GM19438 (cell line): ENCODE measurements at regions not wholly inside any gene's neighbourhood (a gene's known extent, or its start where the extent isn't known, plus 50 kb on each side); places are given as distances from the start of the nearest gene placed in this dataset.
"Not testable (repeated sequence)": the region's sequence is repeated elsewhere in the genome, so short reads cannot be mapped to it uniquely, and the experiment has no call there.

Source experiments
- ATAC-seq: cut with Tn5 transposase; IDR thresholded peaks from one replicate; pipeline ENCODE4 v1.9.1; 2021; ENCODE audit warnings: low read depth; ENCODE audit not compliant: unreplicated experiment

DNA sequence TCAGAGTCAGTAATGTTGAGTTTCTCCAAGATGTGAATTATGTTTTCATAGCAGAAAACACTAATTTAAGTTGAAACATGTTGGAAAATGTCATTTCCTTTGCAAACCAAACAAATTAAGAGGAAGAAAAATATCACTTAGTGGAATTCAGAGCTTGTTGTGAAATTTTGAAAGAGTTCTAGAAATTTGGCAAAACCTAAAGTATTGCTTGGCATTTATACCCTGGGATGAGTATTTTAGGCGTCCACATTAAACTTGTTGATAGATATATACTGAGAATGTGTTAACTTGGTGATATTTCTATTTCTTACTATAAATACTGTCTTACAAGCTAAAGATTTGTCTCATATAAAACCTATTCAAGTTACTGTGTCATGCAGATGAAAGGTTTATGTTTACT is 335.2 kb downstream of the NSUN3 start:
- ATAC-seq = no peak

GRCh38 chr3:94401466-94401865 is 338.6 kb downstream of the NSUN3 start:
- no peak for ATAC-seq

DNA sequence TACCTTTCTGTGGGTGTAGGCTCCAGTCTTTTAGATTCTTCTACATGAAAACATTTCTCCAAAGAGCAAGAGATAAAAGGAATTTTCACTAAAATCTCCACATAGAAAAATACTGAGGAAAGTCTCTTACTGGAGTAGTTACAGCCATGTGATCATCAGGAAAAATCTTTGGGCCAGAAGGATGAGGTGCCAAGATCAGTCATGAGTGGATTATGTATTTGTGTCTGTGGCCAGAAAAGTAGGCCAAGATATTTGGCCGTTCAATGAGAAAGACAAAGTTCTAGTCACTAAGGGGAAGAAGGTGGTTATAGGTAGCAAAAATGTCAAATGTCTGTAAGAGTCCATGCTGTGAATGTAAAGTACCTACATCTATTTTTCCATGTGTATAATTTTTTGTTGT is 339.3 kb downstream of the NSUN3 start:
- ATAC-seq = no peak

DNA sequence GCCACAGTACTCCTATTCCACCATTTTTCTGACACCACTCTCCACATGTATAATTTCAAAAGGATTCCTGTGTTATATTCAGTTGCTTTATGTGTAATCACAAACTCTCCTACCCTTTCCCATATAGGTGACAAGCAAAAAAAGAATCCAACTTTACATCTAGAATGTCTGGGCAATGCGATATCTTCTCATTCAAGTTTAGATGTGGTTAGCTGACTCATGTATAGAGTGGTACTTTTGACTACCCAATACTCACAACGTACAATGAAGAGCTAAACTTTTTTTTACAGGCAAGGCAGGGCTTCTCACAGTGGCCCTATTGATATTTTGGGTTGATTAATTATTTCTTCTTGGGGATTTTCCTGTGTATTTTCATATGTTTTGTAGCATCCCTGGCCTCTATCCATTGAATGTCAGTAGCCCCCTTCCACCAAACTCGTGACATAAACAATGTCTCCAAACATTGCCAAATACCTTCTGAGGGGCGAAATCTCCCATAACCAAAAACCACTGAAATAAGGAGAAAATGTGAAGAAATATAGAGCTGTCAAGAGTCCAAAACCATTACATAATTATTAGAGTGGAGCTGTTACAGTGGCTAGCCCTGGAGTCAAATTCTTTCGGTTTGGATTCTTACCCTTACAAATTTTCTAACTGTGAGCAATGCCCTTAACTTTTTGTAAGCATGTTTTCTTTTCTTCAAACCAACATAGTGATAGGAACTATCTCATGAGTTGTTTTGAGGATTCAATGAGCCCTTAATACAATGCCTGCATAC is 342.6 kb downstream of the NSUN3 start:
- ATAC-seq = no peak

DNA sequence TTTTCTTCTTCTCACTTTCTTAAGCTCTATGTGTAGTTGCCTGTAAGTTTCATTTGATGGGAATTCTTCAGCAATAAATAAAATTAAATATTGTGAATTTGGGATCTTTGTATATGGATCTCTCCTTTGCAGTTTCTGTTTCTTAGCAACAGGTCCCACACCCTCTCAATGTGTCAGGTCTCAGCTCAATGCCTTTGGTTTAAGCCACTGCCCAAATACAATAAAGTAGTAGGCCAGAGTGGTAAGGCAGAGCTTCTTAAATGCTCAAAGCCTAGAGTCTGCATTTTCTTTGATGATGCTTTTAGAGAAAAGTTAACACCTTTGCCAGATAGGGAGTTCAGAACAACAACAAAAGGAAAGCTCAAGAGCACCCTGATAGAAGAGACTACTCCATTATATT is 343.7 kb downstream of the NSUN3 start:
- ATAC-seq = no peak

GRCh38 chr3:94412936-94413335 is 350.1 kb downstream of the NSUN3 start:
- ATAC-seq = not testable (repeated sequence)

GRCh38 chr3:94413336-94414108 is 350.7 kb downstream of the NSUN3 start:
- no peak for ATAC-seq

GRCh38 chr3:94414418-94414817 is 351.6 kb downstream of the NSUN3 start:
- no peak for ATAC-seq

- no peak for ATAC-seq
These were observed 353.9 kb downstream of the NSUN3 start for GRCh38 chr3:94416768-94417167.

DNA sequence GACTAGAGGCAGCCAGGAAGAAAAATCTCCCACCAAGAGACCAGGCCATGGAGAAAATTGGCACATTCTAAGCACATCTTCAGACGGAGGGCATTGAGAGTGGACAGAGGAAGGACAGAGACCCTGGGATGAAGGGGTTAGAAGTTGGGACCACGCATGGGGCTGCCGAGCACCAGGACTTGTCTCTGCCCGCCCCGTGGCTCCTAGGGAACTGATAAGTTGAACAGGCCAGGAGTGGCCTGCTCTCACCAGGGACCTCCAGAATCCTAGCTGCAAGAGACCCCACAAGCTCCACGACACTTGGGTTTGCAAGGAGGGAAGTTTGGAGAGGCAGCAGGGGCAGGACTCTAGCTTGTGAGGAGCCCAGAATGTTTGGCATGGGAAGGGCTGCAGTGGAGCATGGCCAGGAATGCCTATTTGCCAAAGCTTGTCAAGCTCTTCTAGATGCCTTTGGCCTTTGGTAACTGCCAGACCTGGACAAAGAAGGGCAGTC is 355.1 kb downstream of the NSUN3 start:
- ATAC-seq = no peak

DNA sequence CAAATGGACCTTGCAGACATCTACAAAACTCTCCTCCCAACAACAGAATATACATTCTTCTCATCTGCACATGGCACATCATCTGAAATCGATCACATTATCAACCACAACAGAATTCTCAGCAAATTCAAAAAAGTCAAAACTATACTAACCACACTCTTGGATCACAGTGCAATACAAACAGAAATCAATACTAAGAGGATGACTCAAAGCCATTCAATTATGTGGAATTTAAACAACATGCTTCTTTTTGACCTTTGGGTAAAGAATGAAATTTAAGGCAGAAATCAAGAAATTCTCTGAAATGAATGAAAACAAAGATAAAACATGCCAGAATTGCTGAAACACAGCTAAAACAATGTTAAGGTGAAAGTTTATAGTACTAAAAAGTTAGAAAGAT is 358.1 kb downstream of the NSUN3 start:
- ATAC-seq = no peak

GRCh38 chr3:94423578-94423977 is 360.7 kb downstream of the NSUN3 start:
- no peak for ATAC-seq

DNA sequence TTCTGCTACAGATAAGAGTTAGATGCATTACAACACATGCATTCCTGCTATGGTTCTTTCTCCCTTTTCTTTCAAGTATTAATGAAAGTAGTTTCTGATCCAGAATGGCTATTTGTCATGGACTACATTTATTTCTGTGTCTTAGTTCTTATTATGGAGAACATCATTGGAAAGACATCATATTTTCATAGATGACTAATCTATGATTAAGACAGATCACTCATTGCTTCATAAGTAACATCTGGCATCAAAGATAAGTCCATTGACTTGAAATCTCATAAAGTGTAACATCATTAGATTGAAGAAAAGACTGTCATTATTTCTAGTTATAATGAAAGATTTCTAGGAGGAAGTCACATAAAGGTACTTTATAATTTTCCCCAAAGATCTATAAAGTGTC is 366.7 kb downstream of the NSUN3 start:
- no peak for ATAC-seq

- no peak for ATAC-seq
These were observed 369.2 kb downstream of the NSUN3 start for GRCh38 chr3:94431876-94432570.

- ATAC-seq = no peak
These were observed 370.9 kb downstream of the NSUN3 start for GRCh38 chr3:94433811-94434210.

- no peak for ATAC-seq
These were observed 378.1 kb downstream of the NSUN3 start for GRCh38 chr3:94440767-94441493.

DNA sequence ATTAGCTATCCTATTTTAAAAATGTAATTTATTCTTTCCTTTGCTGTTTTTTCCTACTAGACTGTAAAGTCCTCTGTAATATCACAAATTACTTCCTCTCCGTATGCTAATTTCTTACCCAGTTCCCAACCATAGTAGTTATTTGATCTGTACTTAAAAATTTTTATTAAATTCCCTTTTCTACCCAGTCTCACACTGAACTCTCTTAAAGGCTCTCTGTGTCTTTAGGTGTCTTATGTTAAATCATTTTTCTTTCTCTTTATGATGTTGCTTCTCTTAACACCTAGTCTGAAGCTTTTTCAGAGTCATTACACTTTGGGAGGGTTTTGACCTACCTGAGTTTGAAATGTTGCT is 378.6 kb downstream of the NSUN3 start:
- ATAC-seq = no peak

- ATAC-seq = no peak
These were observed 391.0 kb downstream of the NSUN3 start for GRCh38 chr3:94453864-94454263.

DNA sequence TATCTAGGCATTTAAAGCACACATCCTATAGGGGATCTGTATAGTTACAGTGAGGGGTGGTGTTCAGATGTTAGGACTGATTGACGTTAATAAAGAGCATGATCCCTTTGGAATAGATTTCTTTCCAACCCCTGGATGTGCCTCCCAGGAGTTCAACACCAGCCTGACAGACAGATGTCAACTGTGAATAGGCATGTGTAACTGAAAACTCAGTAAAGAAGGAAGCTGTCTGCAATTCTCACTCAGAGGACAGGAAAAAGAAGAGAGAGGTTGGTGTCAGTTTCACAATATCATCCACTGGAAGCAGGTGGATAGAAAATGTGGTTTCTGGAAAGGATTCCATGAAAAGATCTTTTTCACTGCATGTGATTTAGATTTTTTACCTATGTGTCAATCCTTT is 396.3 kb downstream of the NSUN3 start:
- ATAC-seq = no peak

GRCh38 chr3:94460931-94461330 is 398.1 kb downstream of the NSUN3 start:
- no peak for ATAC-seq

DNA sequence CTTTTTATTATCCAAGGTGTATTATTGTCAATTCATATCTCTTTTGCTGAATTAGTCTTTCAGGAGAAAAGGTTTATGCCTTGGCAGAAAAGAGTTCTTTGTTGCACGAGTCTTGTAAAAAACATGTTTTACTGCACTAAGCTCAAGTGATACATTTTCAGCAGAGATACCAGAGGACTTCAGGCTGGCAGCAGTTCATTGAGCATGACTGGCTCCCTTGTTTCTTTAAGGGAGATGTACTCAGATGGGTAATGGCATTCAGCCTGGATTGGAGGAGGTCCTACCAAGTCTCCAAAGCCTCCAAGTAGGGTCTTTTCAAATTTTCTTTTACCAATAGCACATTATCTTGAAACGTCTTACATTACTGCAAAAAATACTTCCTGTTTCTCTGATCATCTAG is 400.1 kb downstream of the NSUN3 start:
- ATAC-seq = no peak
